Spleen (tissue), 7 donors: ENCODE measurements at regions not wholly inside any gene's neighbourhood (a gene's known extent, or its start where the extent isn't known, plus 50 kb on each side); places are given as distances from the start of the nearest gene placed in this dataset.

Experiments
- CTCF ChIP-seq, 11 experiments: fragments of 200-600 bp in 7 of 11; fragments of 450-650 bp in 4 of 11; sonication (generic) in 4 of 11; IDR thresholded peaks in 8 of 11; conservative IDR thresholded peaks in 3 of 11; 1 replicate in 7 of 11; 2 replicates in 4 of 11; pipeline versions ENCODE4 v1.4.0 to v1.8.0; 2016 to 2021; ENCODE audit warnings: antibody characterized with exemption in 11 of 11, inconsistent platforms in 4 of 11, mild to moderate bottlenecking in 1 of 11
- POLR2A ChIP-seq, 3 donors: fragments of 450-650 bp; IDR thresholded peaks; one replicate each; pipeline ENCODE4 v1.5.1; 2017; ENCODE audit warnings: antibody characterized with exemption in 3 of 3, mild to moderate bottlenecking in 1 of 3
- POLR2AphosphoS5 ChIP-seq, 3 donors: sonication (generic); formaldehyde crosslinking; IDR thresholded peaks; one replicate each; pipeline ENCODE4 v1.5.1; 2017; ENCODE audit warnings: antibody characterized with exemption in 3 of 3
- donor health status: DM: no; HTN: no; CAD: no; lungs with moderate emphysema.
- donor health status: DM: no; HTN: no; CAD: no.
- donor health status: DM: no; HTN: no; CAD: no.

- no peak for TF ChIP-seq CTCF (IDR thresholded peaks at IDR 0.05 in 8 of 11, conservative IDR thresholded peaks at IDR 0.05 in 3 of 11)
- no peak for TF ChIP-seq POLR2AphosphoS5 (IDR thresholded peaks at IDR 0.05)
- TF ChIP-seq POLR2A (IDR thresholded peaks at IDR 0.05), result no peak
Observed at GRCh38 chr13:112259511-112259910, 116.6 kb upstream of the SPACA7 start.
